ENCODE measurements at regions not wholly inside any gene's neighbourhood (a gene's known extent, or its start where the extent isn't known, plus 50 kb on each side); places are given as distances from the start of the nearest gene placed in this dataset.

GRCh38 chr2:53230691-53231090 lies 536.9 kb upstream of the CHAC2 start:
- TF ChIP-seq CTCF (IDR thresholded peaks at IDR 0.05) (no peak), POLR2A (IDR thresholded peaks at IDR 0.05) (no peak)
